Ovary (tissue), 7 donors: ENCODE measurements at regions not wholly inside any gene's neighbourhood (a gene's known extent, or its start where the extent isn't known, plus 50 kb on each side); places are given as distances from the start of the nearest gene placed in this dataset.

ENCODE experiments used
- DNase-seq, 5 donors: peaks; one replicate each; pipeline ENCODE4 v3.0.0-alpha.2; 2019 to 2020
- H3K27ac ChIP-seq, 2 donors: fragments of 200-600 bp; one replicate each; pipeline versions ENCODE4 v1.5.1 to v1.8.0; 2019 to 2022
- H3K27me3 ChIP-seq: fragments of 200-600 bp; one replicate; pipeline ENCODE4 v1.8.0; 2022
- H3K36me3 ChIP-seq: fragments of 200-600 bp; sonication (generic); one replicate; pipeline ENCODE4 v1.5.1; 2019
- H3K4me1 ChIP-seq: one replicate; pipeline ENCODE4 v1.8.1; 2013; ENCODE audit warnings: mild to moderate bottlenecking, moderate library complexity; ENCODE audit not compliant: insufficient read depth
- H3K4me3 ChIP-seq: fragments of 200-600 bp; sonication (generic); one replicate; pipeline ENCODE4 v1.5.1; 2017
- H3K9me3 ChIP-seq, 2 donors: fragments of 200-600 bp in 1 of 2; sonication (generic) in 1 of 2; one replicate each; pipeline versions ENCODE4 v1.5.1 to v1.8.1; 2013 to 2019; ENCODE audit warnings: mild to moderate bottlenecking in 1 of 2, moderate library complexity in 1 of 2
- EP300 ChIP-seq: sonication (generic); formaldehyde crosslinking; IDR thresholded peaks from one replicate; pipeline ENCODE4 v1.6.1; 2017; ENCODE audit warnings: antibody characterized with exemption
- POLR2A ChIP-seq: fragments of 450-650 bp; IDR thresholded peaks from one replicate; pipeline ENCODE4 v1.6.1; 2017; ENCODE audit warnings: antibody characterized with exemption, mild to moderate bottlenecking, moderate library complexity
- WGBS, 3 donors: extraction: QIAGEN DNeasy Blood & Tissue Kit in 1 of 3; methylation state at CpG; one replicate each; pipeline versions ENCODE4 v1.1.5 to v1.1.7; 2013 to 2017; 5-methylcytosine and 5-hydroxymethylcytosine counted together
- intact Hi-C, 4 donors: fragments of 100-400 bp; cut with DNase I; formaldehyde crosslinking; loops; one replicate each; pipeline versions ENCODE4 v1.11.0 to v1.15.1; 2022 to 2023
- TF ChIP-seq, protein P1 (sequence below), 3 donors: fragments of 450-650 bp in 2 of 3; fragments of 200-600 bp in 1 of 3; IDR thresholded peaks; one replicate each; pipeline versions ENCODE4 v1.5.1 to v1.8.0; 2016 to 2022; ENCODE audit warnings: antibody characterized with exemption in 3 of 3, mild to moderate bottlenecking in 1 of 3
- donor health status: DM: no; HTN: no; CAD: no; lungs with moderate emphysema.
- donor health status: DM: no; HTN: no; CAD: no.
- donor health status: Bipolar disorder and iron deficiency.
- donor health status: DM: no; HTN: no; CAD: no.
- donor health status: DM: yes; HTN: yes; CAD: no.

DNA sequence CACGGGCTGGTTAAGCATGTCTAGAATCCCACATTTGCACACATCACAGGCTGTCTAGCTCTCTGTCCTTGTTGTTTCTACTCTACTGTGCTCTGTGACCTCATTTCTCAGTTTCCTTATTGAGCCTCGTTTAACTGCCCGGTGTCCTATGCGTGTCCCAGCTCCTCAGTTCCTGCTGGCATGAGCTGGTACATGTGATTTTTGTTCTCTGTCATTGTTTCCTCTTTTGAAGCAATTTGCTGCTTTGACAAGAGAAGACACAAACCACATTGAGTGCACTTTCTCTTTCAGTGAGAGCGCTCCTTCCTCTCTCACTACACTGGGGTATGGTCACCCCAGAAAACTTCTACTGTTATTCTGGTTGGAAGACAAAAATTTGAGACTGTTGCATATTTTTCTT, 563.5 kb downstream of the PDCD6IP start:
- Histone ChIP-seq H3K27ac (no peak overlapping the region), H3K4me1 (no peaks in the 10 kb centered on the region), H3K27me3 (no peaks in the 10 kb centered on the region), H3K4me3 (no peak overlapping the region), H3K36me3 (no peaks in the 10 kb centered on the region), H3K9me3 (no peaks in the 10 kb centered on the region)
- DNase-seq, result no peak
- intact Hi-C loops, result no loop called here
- TF ChIP-seq EP300, result no peak
- no peak for TF ChIP-seq POLR2A
- TF ChIP-seq, protein P1, sequence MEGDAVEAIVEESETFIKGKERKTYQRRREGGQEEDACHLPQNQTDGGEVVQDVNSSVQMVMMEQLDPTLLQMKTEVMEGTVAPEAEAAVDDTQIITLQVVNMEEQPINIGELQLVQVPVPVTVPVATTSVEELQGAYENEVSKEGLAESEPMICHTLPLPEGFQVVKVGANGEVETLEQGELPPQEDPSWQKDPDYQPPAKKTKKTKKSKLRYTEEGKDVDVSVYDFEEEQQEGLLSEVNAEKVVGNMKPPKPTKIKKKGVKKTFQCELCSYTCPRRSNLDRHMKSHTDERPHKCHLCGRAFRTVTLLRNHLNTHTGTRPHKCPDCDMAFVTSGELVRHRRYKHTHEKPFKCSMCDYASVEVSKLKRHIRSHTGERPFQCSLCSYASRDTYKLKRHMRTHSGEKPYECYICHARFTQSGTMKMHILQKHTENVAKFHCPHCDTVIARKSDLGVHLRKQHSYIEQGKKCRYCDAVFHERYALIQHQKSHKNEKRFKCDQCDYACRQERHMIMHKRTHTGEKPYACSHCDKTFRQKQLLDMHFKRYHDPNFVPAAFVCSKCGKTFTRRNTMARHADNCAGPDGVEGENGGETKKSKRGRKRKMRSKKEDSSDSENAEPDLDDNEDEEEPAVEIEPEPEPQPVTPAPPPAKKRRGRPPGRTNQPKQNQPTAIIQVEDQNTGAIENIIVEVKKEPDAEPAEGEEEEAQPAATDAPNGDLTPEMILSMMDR (IDR thresholded peaks at IDR 0.05), result no peak
- WGBS, 3 donors, result 84 to 87% (median 84%) methylated on average over 5 of the region's 5 CpGs

DNA sequence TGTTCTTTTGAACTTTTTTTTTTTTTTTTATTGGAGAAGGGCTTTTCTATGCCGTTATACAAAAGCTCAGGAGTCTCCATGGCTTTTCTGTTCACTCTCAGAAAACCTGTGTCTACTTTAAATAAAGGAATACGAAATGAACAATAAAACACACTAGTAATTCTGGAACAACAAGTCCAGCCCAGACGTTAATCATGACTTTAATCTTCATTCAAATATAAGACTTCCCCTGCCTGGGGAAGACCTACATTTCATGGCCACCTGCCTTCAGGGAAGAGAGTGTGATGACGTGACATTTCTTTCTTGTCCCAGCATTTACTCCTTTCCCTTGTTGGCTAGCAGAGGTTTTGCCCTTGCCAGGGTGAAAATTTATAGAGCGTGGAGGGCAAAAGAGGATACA, 564.5 kb downstream of the PDCD6IP start:
- intact Hi-C loops, result no loop called here
- no peak overlapping the region for H3K27ac ChIP-seq
- no peaks in the 10 kb centered on the region for H3K36me3 ChIP-seq
- TF ChIP-seq, protein P1 (IDR thresholded peaks at IDR 0.05), result no peak
- TF ChIP-seq POLR2A (no peak), EP300 (no peak)
- no peak overlapping the region for H3K4me3 ChIP-seq
- H3K27me3 ChIP-seq, result no peaks in the 10 kb centered on the region
- DNase-seq, result no peak
- H3K4me1 ChIP-seq, result no peaks in the 10 kb centered on the region
- 69 to 79% (median 79%) methylated on average over 5 of the region's 5 CpGs for WGBS, 3 donors
- no peaks in the 10 kb centered on the region for H3K9me3 ChIP-seq

DNA sequence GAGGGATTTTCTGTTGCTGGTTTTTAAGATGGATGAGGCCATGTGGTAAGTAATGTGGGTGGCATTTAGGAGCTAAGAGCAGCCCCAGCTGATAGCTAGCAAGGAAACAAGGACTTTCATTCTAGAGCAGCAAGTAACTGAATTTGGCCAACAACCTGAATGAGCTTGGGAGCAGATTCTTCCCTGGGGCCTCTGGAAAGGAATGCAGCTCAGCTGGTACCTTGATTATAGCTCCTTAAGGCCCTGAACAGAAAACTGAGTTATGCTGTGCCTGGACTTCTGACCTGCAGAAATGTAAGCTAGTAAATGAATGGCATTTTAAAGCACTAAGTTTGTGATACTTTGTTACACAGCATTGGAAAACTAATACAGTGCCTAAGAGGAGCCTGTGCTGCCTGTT, 565.5 kb downstream of the PDCD6IP start:
- no peak for DNase-seq
- Histone ChIP-seq H3K27me3 (no peaks in the 10 kb centered on the region), H3K36me3 (no peaks in the 10 kb centered on the region), H3K27ac (no peak overlapping the region), H3K4me3 (no peak overlapping the region), H3K9me3 (no peaks in the 10 kb centered on the region), H3K4me1 (no peaks in the 10 kb centered on the region)
- intact Hi-C loops, result no loop called here
- TF ChIP-seq EP300 (no peak), POLR2A (no peak)
- TF ChIP-seq, protein P1 (IDR thresholded peaks at IDR 0.05), result no peak

DNA sequence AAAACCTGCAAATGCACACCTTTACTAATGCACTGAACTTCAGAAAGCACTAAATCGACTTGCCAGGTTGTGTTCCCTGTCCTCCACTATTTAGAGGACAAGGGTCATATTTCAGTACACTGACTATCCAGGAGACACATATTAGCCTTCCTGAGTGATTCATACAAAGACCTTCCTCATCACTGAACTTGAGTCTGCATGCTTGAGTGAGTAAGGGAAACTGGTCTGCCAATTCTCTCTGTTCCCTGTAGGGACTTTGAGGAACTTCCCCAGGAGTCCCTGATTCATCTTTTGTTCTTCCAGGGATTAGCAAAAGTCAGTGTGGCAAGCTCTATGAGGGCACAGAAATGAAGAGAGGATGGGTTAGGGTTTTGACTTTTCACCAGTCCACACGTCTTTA, 565.9 kb downstream of the PDCD6IP start:
- 68 to 82% (median 75%) methylated on average over 2 of the region's 2 CpGs for WGBS, 3 donors
- intact Hi-C loops, result no loop called here
- Histone ChIP-seq H3K27me3 (no peaks in the 10 kb centered on the region), H3K27ac (no peak overlapping the region), H3K4me1 (no peaks in the 10 kb centered on the region), H3K4me3 (no peak overlapping the region), H3K36me3 (no peaks in the 10 kb centered on the region), H3K9me3 (no peaks in the 10 kb centered on the region)
- no peak for DNase-seq
- TF ChIP-seq, protein P1 (IDR thresholded peaks at IDR 0.05), result no peak
- TF ChIP-seq POLR2A (no peak), EP300 (no peak)

DNA sequence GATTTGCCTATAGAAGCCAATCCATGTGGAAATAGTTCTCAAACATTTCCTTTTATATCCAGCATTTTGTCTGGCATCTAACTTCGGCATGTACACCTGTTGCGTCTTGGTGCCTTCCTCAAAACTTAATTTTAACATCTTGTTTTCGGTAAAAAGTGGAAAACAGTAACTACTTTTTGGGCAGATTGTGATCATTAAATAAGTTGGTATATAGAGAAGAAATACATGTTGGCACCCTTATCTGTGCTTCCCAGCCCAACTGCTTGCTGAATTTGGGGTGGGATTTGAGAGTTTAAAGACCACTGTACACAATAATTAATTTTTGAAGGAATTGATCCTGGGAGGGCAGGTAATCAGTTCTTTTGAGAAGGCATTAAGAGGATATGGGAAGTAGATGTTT, 566.8 kb downstream of the PDCD6IP start:
- Histone ChIP-seq H3K4me3 (no peak overlapping the region), H3K4me1 (no peaks in the 10 kb centered on the region), H3K27me3 (no peaks in the 10 kb centered on the region), H3K27ac (no peak overlapping the region), H3K36me3 (no peaks in the 10 kb centered on the region), H3K9me3 (no peaks in the 10 kb centered on the region)
- TF ChIP-seq POLR2A (no peak), EP300 (no peak)
- TF ChIP-seq, protein P1 (IDR thresholded peaks at IDR 0.05), result no peak
- no peak for DNase-seq
- 86 to 94% (median 89%) methylated on average over 3 of the region's 3 CpGs for whole genome bisulfite sequencing, 3 donors
- intact Hi-C loops, result no loop called here
